Sigmoid colon (tissue), 4 donors: ENCODE measurements at regions not wholly inside any gene's neighbourhood (a gene's known extent, or its start where the extent isn't known, plus 50 kb on each side); places are given as distances from the start of the nearest gene placed in this dataset.

ENCODE experiments used
- EP300 ChIP-seq, 4 donors: sonication (generic); formaldehyde crosslinking; IDR thresholded peaks; one replicate each; pipeline ENCODE4 v1.6.1; 2017; ENCODE audit warnings: antibody characterized with exemption in 4 of 4
- TF ChIP-seq, protein P1 (sequence below), 4 experiments: fragments of 450-650 bp in 3 of 4; fragments of 200-600 bp in 1 of 4; IDR thresholded peaks; one replicate each; pipeline ENCODE4 v1.5.1; 2016 to 2019; ENCODE audit warnings: antibody characterized with exemption in 4 of 4, mild to moderate bottlenecking in 3 of 4, moderate library complexity in 2 of 4

- TF ChIP-seq, protein P1, sequence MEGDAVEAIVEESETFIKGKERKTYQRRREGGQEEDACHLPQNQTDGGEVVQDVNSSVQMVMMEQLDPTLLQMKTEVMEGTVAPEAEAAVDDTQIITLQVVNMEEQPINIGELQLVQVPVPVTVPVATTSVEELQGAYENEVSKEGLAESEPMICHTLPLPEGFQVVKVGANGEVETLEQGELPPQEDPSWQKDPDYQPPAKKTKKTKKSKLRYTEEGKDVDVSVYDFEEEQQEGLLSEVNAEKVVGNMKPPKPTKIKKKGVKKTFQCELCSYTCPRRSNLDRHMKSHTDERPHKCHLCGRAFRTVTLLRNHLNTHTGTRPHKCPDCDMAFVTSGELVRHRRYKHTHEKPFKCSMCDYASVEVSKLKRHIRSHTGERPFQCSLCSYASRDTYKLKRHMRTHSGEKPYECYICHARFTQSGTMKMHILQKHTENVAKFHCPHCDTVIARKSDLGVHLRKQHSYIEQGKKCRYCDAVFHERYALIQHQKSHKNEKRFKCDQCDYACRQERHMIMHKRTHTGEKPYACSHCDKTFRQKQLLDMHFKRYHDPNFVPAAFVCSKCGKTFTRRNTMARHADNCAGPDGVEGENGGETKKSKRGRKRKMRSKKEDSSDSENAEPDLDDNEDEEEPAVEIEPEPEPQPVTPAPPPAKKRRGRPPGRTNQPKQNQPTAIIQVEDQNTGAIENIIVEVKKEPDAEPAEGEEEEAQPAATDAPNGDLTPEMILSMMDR (IDR thresholded peaks at IDR 0.05), result no peak
- no peak for TF ChIP-seq EP300 (IDR thresholded peaks at IDR 0.05)
Measured at GRCh38 chr11:130737041-130737830, 179.0 kb downstream of the SNX19 start.
